HCT116 (cell line): ENCODE measurements at regions not wholly inside any gene's neighbourhood (a gene's known extent, or its start where the extent isn't known, plus 50 kb on each side); places are given as distances from the start of the nearest gene placed in this dataset.

Source experiments
- ATAC-seq: fragments of 200-7000 bp; cut with Tn5 transposase; 2 replicates; pipeline ENCODE4 v1.9.1; 2020; ENCODE audit warnings: mild to moderate bottlenecking, moderate library complexity
- BruUV-seq: library from RNA; stranded (reverse); fragments of 400-500 nt; replicated peaks from 2 replicates; lab custom pipeline; 2021; lab: Mats Ljungman, UMichigan
- CTCF ChIA-PET: fragments of 300-600 bp; sonication (Branson Sonifier 250); formaldehyde crosslinking; loops from one replicate; lab custom pipeline; 2021; ENCODE audit warnings: antibody characterized with exemption; lab: Charles Lee
- POLR2A ChIA-PET: fragments of 300-600, 350-600 bp; sonication (Branson Sonifier 250); formaldehyde crosslinking; loops from one replicate; lab custom pipeline; 2021; ENCODE audit warnings: antibody characterized with exemption; lab: Charles Lee
- RAD21 ChIA-PET, 2 experiments: fragments of 300-600 bp; sonication (Branson Sonifier 250); formaldehyde crosslinking; loops; one replicate each; lab custom pipeline; 2023; ENCODE audit warnings: low total read pairs in 2 of 2; ENCODE audit not compliant: uncharacterized antibody in 2 of 2, unreplicated experiment in 2 of 2, low non-redundant PET in 1 of 2; lab: Charles Lee
- DNase-seq: peaks from one replicate; pipeline ENCODE4 v3.0.0-alpha.2; 2010; ENCODE audit warnings: low read depth, low spot score
- H2AFZ ChIP-seq: fragments of 200-600 bp; shearing (Covaris generic), sonication (generic); 2 replicates; pipeline ENCODE4 v1.6.1; 2017; ENCODE audit warnings: low read depth, mixed run types, mixed read lengths, antibody characterized with exemption, low read length; ENCODE audit not compliant: poor library complexity, severe bottlenecking
- H3K27ac ChIP-seq: 2 replicates; pipeline ENCODE4 v1.5.1; 2012; ENCODE audit warnings: low read depth, low read length
- H3K27me3 ChIP-seq: fragments of 200-600 bp; sonication (generic); 2 replicates; pipeline ENCODE4 v1.6.1; 2016; ENCODE audit warnings: mixed run types, low read length, mixed read lengths; ENCODE audit not compliant: insufficient read depth
- H3K36me3 ChIP-seq, 2 experiments: fragments of 200-500 bp in 1 of 2; fragments of 200-600 bp in 1 of 2; sonication (Bioruptor generic) in 1 of 2; sonication (generic) in 1 of 2; 2 replicates each; pipeline versions ENCODE4 v1.5.1 to v1.6.1; 2014 to 2016; ENCODE audit warnings: low read length in 2 of 2, inconsistent platforms in 1 of 2, mixed read lengths in 1 of 2, mixed run types in 1 of 2; ENCODE audit not compliant: insufficient read depth in 2 of 2, control insufficient read depth in 1 of 2
- H3K4me1 ChIP-seq, 2 experiments: fragments of 200-600 bp in 1 of 2; sonication (generic) in 1 of 2; 2 replicates each; pipeline versions ENCODE4 v1.5.1 to v1.6.1; 2012 to 2017; ENCODE audit warnings: low read length in 2 of 2, inconsistent platforms in 1 of 2, mild to moderate bottlenecking in 1 of 2, mixed read lengths in 1 of 2, mixed run types in 1 of 2, moderate library complexity in 1 of 2; ENCODE audit not compliant: insufficient read depth in 2 of 2, control insufficient read depth in 1 of 2
- H3K4me2 ChIP-seq: fragments of 200-600 bp; sonication (generic); 2 replicates; pipeline ENCODE4 v1.6.1; 2017; ENCODE audit warnings: mixed run types, low read length, mixed read lengths
- H3K4me3 ChIP-seq, 2 experiments: fragments of 200-600 bp in 1 of 2; sonication (generic) in 1 of 2; replicated peaks in 1 of 2; 2 replicates each; pipeline ENCODE4 v1.5.1; 2011 to 2016; ENCODE audit warnings: low read length in 2 of 2, control low read depth in 1 of 2, low read depth in 1 of 2, mild to moderate bottlenecking in 1 of 2, mixed read lengths in 1 of 2, mixed run types in 1 of 2
- H3K79me2 ChIP-seq: fragments of 200-600 bp; sonication (generic); 2 replicates; pipeline ENCODE4 v1.6.1; 2017; ENCODE audit warnings: mild to moderate bottlenecking, mixed run types, low read length, moderate library complexity, mixed read lengths; ENCODE audit not compliant: insufficient read depth
- H3K9ac ChIP-seq: fragments of 200-600 bp; sonication (generic); 2 replicates; pipeline ENCODE4 v1.6.1; 2016; ENCODE audit warnings: low read length, mixed read lengths
- H3K9me2 ChIP-seq: fragments of 200-600 bp; sonication (generic), shearing (Covaris generic); 2 replicates; pipeline ENCODE4 v1.6.1; 2017; ENCODE audit warnings: mixed run types, mild to moderate bottlenecking, moderate library complexity; ENCODE audit not compliant: insufficient read depth
- H3K9me3 ChIP-seq, 2 experiments: fragments of 200-500 bp in 1 of 2; fragments of 200-600 bp in 1 of 2; sonication (Bioruptor generic) in 1 of 2; sonication (generic) in 1 of 2; 2 replicates each; pipeline ENCODE4 v1.6.1; 2014 to 2017; ENCODE audit warnings: low read length in 2 of 2, mixed read lengths in 2 of 2, inconsistent platforms in 1 of 2, low read depth in 1 of 2, mild to moderate bottlenecking in 1 of 2, mixed run types in 1 of 2, moderate library complexity in 1 of 2; ENCODE audit not compliant: control insufficient read depth in 1 of 2, insufficient read depth in 1 of 2
- H4K20me1 ChIP-seq: fragments of 200-600 bp; sonication (generic), shearing (Covaris generic); 2 replicates; pipeline ENCODE4 v1.6.1; 2017; ENCODE audit warnings: mixed run types, mild to moderate bottlenecking, moderate library complexity; ENCODE audit not compliant: insufficient read depth
- ATF3 ChIP-seq: IDR thresholded peaks from 2 replicates; pipeline ENCODE4 v1.6.1; 2012
- CBX3 ChIP-seq: IDR thresholded peaks from 2 replicates; pipeline ENCODE4 v1.6.1; 2012; ENCODE audit warnings: low read depth
- CTCF ChIP-seq, 3 experiments: fragments of 200-600 bp in 1 of 3; sonication (generic) in 1 of 3; IDR thresholded peaks in 2 of 3; conservative IDR thresholded peaks in 1 of 3; 2 replicates each; pipeline ENCODE4 v1.5.1; 2012 to 2017; ENCODE audit warnings: low read depth in 2 of 3, low read length in 2 of 3, antibody characterized with exemption in 1 of 3, borderline replicate concordance in 1 of 3, control low read depth in 1 of 3, mild to moderate bottlenecking in 1 of 3, mixed read lengths in 1 of 3, mixed run types in 1 of 3, moderate library complexity in 1 of 3; ENCODE audit not compliant: insufficient read depth in 1 of 3
- ELF1 ChIP-seq: IDR thresholded peaks from 2 replicates; pipeline ENCODE4 v1.6.1; 2012; ENCODE audit warnings: low read depth, borderline replicate concordance
- EZH2 ChIP-seq: fragments of 200-600 bp; sonication (generic); IDR thresholded peaks from 2 replicates; pipeline ENCODE4 v1.6.1; 2017; ENCODE audit warnings: antibody characterized with exemption, mixed run types
- EZH2phosphoT487 ChIP-seq: fragments of 200-600 bp; IDR thresholded peaks from 2 replicates; pipeline ENCODE4 v1.6.1; 2018; ENCODE audit warnings: antibody characterized with exemption, borderline replicate concordance
- MAX ChIP-seq: IDR thresholded peaks from 2 replicates; pipeline ENCODE4 v1.6.1; 2012
- POLR2A ChIP-seq: IDR thresholded peaks from 2 replicates; pipeline ENCODE4 v1.7.0; 2011; ENCODE audit warnings: borderline replicate concordance; ENCODE audit not compliant: insufficient read depth, insufficient read length; ENCODE audit errors: extremely low read depth
- POLR2AphosphoS5 ChIP-seq: IDR thresholded peaks from 2 replicates; pipeline ENCODE4 v1.6.1; 2011; ENCODE audit warnings: mild to moderate bottlenecking, low read depth, low read length, moderate library complexity
- RAD21 ChIP-seq: IDR thresholded peaks from 2 replicates; pipeline ENCODE4 v1.6.1; 2012; ENCODE audit warnings: low read depth, mild to moderate bottlenecking
- SRF ChIP-seq: IDR thresholded peaks from 2 replicates; pipeline ENCODE4 v1.6.1; 2012; ENCODE audit warnings: low read depth
- TCF7L2 ChIP-seq: IDR thresholded peaks from 2 replicates; pipeline ENCODE4 v1.7.0; 2011; ENCODE audit warnings: borderline replicate concordance, inconsistent platforms; ENCODE audit not compliant: insufficient read depth, insufficient read length; ENCODE audit errors: extremely low read depth
- ZBTB33 ChIP-seq: IDR thresholded peaks from 2 replicates; pipeline ENCODE4 v1.6.1; 2011; ENCODE audit warnings: mild to moderate bottlenecking, low read length, moderate library complexity; ENCODE audit not compliant: insufficient replicate concordance; ENCODE audit errors: extremely low read depth
- ZFX ChIP-seq: fragments of 450-650 bp; IDR thresholded peaks from 2 replicates; pipeline ENCODE4 v1.6.1; 2017
- intact Hi-C: fragments of 100-400 bp; cut with micrococcal nuclease; formaldehyde crosslinking; loops from 2 replicates; pipeline ENCODE4 v1.10.0; 2022

GRCh38 chr5:128633901-128634300, 95.9 kb upstream of the FBN2 start:
- no peaks in the 10 kb centered on the region for H3K79me2 ChIP-seq
- no peak overlapping the region for H3K9ac ChIP-seq
- no peak for ATAC-seq
- no TSS peak for BruUV-seq
- H2AFZ ChIP-seq: no peak overlapping the region
- no peak overlapping the region for H3K4me3 ChIP-seq
- H3K27me3 ChIP-seq: no peaks in the 10 kb centered on the region
- no peak overlapping the region for H3K4me2 ChIP-seq
- CTCF ChIA-PET: no interaction called here
- TF ChIP-seq POLR2A (no peak), ZBTB33 (no peak), RAD21 (no peak), SRF (no peak)
- TF ChIP-seq, all 23 proteins: peak for 0
- Histone ChIP-seq H4K20me1 (no peaks in the 10 kb centered on the region), H3K9me2 (no peaks in the 10 kb centered on the region), H3K36me3 (no peaks in the 10 kb centered on the region), H3K9me3 (no peaks in the 10 kb centered on the region), H3K4me1 (no peaks in the 10 kb centered on the region), H3K27ac (no peak overlapping the region)
- intact Hi-C loops: no loop called here
- no peak for DNase-seq
- ChIA-PET RAD21 (no interaction called here), POLR2A (no interaction called here)

DNA sequence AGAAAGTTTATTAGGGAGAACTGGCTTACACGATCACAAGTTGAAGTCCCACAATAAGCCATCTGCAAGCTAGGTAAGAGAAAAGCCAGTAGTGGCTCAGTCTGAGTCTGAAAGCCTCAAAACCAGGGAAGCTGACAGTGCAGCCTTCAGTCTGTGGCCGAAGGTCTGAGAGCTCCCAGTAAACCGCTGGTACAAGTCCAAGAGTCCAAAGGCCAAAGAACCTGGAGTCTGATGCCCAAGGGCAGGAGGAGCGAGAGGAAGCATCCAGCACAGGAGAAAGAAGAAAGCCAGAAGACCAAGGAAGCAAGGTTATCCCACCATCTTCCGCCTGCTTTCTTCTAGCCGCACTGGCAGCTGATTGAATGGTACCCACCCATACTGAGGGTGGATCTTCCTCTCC, 97.3 kb upstream of the FBN2 start:
- no peak overlapping the region for H3K27ac ChIP-seq
- POLR2A ChIA-PET: no interaction called here
- H3K4me2 ChIP-seq: no peak overlapping the region
- H3K4me3 ChIP-seq: no peak overlapping the region
- H3K27me3 ChIP-seq: no peaks in the 10 kb centered on the region
- no peaks in the 10 kb centered on the region for H3K9me2 ChIP-seq
- ATAC-seq: no peak
- H3K36me3 ChIP-seq: no peaks in the 10 kb centered on the region
- RAD21 ChIA-PET: no interaction called here
- no peak overlapping the region for H3K9ac ChIP-seq
- BruUV-seq: no TSS peak
- no peaks in the 10 kb centered on the region for H3K4me1 ChIP-seq
- no peak overlapping the region for H2AFZ ChIP-seq
- H3K79me2 ChIP-seq: no peaks in the 10 kb centered on the region
- no peak for DNase-seq
- H4K20me1 ChIP-seq: no peaks in the 10 kb centered on the region
- H3K9me3 ChIP-seq: no peaks in the 10 kb centered on the region
- CTCF ChIA-PET: no interaction called here
- intact Hi-C loops: no loop called here
- TF ChIP-seq RAD21: no peak
- no peak for TF ChIP-seq CTCF (IDR thresholded peaks at IDR 0.05 in 2 of 3, conservative IDR thresholded peaks at IDR 0.05 in 1 of 3; ENCODE audit: borderline replicate concordance in 1 of 3, insufficient read depth in 1 of 3, low read depth in 2 of 3, low read length in 2 of 3)
- TF ChIP-seq ZBTB33: no peak
- no peak for TF ChIP-seq EZH2phosphoT487
- TF ChIP-seq TCF7L2: no peak
- no peak for TF ChIP-seq EZH2
- TF ChIP-seq SRF: no peak
- no peak for TF ChIP-seq CBX3
- TF ChIP-seq ZFX: no peak
- no peak for TF ChIP-seq POLR2A
- no peak for TF ChIP-seq POLR2AphosphoS5
- TF ChIP-seq MAX: no peak
- TF ChIP-seq ATF3: no peak
- TF ChIP-seq ELF1: no peak
